WTC11 (cell line): ENCODE measurements at regions not wholly inside any gene's neighbourhood (a gene's known extent, or its start where the extent isn't known, plus 50 kb on each side); places are given as distances from the start of the nearest gene placed in this dataset.

Source experiments
- ATAC-seq: fragments of 200-7000 bp; cut with Tn5 transposase; 2 replicates; pipeline ENCODE4 v1.10.0; 2021; ENCODE audit warnings: mild to moderate bottlenecking, moderate library complexity
- CTCF ChIA-PET: fragments of 300-600 bp; sonication (Branson Sonifier 250); formaldehyde crosslinking; loops from one replicate; lab custom pipeline; 2021; ENCODE audit warnings: antibody characterized with exemption; lab: Charles Lee
- POLR2A ChIA-PET: fragments of 350-600 bp; sonication (Branson Sonifier 250); formaldehyde crosslinking; loops from one replicate; lab custom pipeline; 2021; ENCODE audit warnings: antibody characterized with exemption; lab: Charles Lee
- DNase-seq: peaks from one replicate; pipeline ENCODE4 v3.0.0; 2021; ENCODE audit warnings: low spot score
- H3K27ac Mint-ChIP-seq: 2 replicates; pipeline ENCODE4 v1.8.0; 2021; ENCODE audit warnings: mixed read lengths
- H3K27me3 Mint-ChIP-seq: 2 replicates; pipeline ENCODE4 v1.8.0; 2021; ENCODE audit warnings: low read depth, mild to moderate bottlenecking, moderate library complexity, mixed read lengths
- H3K36me3 Mint-ChIP-seq: 2 replicates; pipeline ENCODE4 v1.8.0; 2021; ENCODE audit warnings: mixed read lengths
- H3K4me1 Mint-ChIP-seq: 2 replicates; pipeline ENCODE4 v1.8.0; 2022; ENCODE audit warnings: mixed read lengths
- H3K4me3 Mint-ChIP-seq: 2 replicates; pipeline ENCODE4 v1.8.0; 2021; ENCODE audit warnings: mild to moderate bottlenecking, moderate library complexity, mixed read lengths
- H3K9me3 Mint-ChIP-seq: 2 replicates; pipeline ENCODE4 v1.8.0; 2021; ENCODE audit warnings: mixed read lengths
- ATF1 ChIP-seq: sonication (generic); formaldehyde crosslinking; IDR thresholded peaks from 2 replicates; pipeline ENCODE4 v1.8.1; 2023; ENCODE audit warnings: mild to moderate bottlenecking, moderate library complexity, missing genetic modification reagents
- CBFB ChIP-seq: sonication (generic); formaldehyde crosslinking; IDR thresholded peaks from 2 replicates; pipeline ENCODE4 v1.8.1; 2022; ENCODE audit warnings: mild to moderate bottlenecking, low read depth, missing genetic modification reagents
- ESRRA ChIP-seq: sonication (generic); formaldehyde crosslinking; IDR thresholded peaks from 2 replicates; pipeline ENCODE4 v1.8.1; 2022; ENCODE audit warnings: mild to moderate bottlenecking, missing genetic modification reagents, borderline replicate concordance
- ETV6 ChIP-seq: sonication (generic); formaldehyde crosslinking; IDR thresholded peaks from 2 replicates; pipeline ENCODE4 v1.8.1; 2022; ENCODE audit warnings: mild to moderate bottlenecking, missing genetic modification reagents
- FOXJ3 ChIP-seq: sonication (generic); formaldehyde crosslinking; IDR thresholded peaks from 2 replicates; pipeline ENCODE4 v1.9.0; 2021; ENCODE audit warnings: missing genetic modification reagents, mild to moderate bottlenecking, borderline replicate concordance
- JAZF1 ChIP-seq: fragments of 250-450 bp; sonication (Bioruptor Pico); IDR thresholded peaks from 2 replicates; pipeline ENCODE4 v1.9.0; 2021; ENCODE audit warnings: moderate library complexity, mild to moderate bottlenecking, inconsistent platforms
- MXD4 ChIP-seq: fragments of 250-450 bp; sonication (Bioruptor Pico); IDR thresholded peaks from 2 replicates; pipeline ENCODE4 v1.8.0; 2021; ENCODE audit warnings: mild to moderate bottlenecking, moderate library complexity, borderline replicate concordance
- MYBL2 ChIP-seq: sonication (generic); formaldehyde crosslinking; IDR thresholded peaks from 2 replicates; pipeline ENCODE4 v1.8.1; 2023; ENCODE audit warnings: mild to moderate bottlenecking, moderate library complexity, missing genetic modification reagents
- NR2C2 ChIP-seq: sonication (generic); formaldehyde crosslinking; IDR thresholded peaks from 2 replicates; pipeline ENCODE4 v1.8.0; 2022; ENCODE audit warnings: mild to moderate bottlenecking, missing genetic modification reagents
- ZNF416 ChIP-seq: fragments of 250-450 bp; sonication (Bioruptor Pico); IDR thresholded peaks from 2 replicates; pipeline ENCODE4 v1.9.0; 2021; ENCODE audit warnings: mild to moderate bottlenecking, inconsistent platforms
- TF ChIP-seq, protein P1 (sequence below): sonication (generic); formaldehyde crosslinking; IDR thresholded peaks from 2 replicates; pipeline ENCODE4 v1.8.0; 2022; ENCODE audit warnings: missing genetic modification reagents
- TF ChIP-seq, protein P2 (sequence below): fragments of 250-450 bp; sonication (Bioruptor Pico); IDR thresholded peaks from 2 replicates; pipeline ENCODE4 v2.1.2; 2022; ENCODE audit warnings: mild to moderate bottlenecking, moderate library complexity
- TF ChIP-seq, protein P3 (sequence below): sonication (generic); formaldehyde crosslinking; IDR thresholded peaks from 2 replicates; pipeline ENCODE4 v1.8.0; 2022; ENCODE audit warnings: mild to moderate bottlenecking, missing genetic modification reagents
- TF ChIP-seq, protein P4 (sequence below): fragments of 250-450 bp; sonication (Bioruptor Pico); IDR thresholded peaks from 2 replicates; pipeline ENCODE4 v1.9.0; 2021; ENCODE audit warnings: mild to moderate bottlenecking
- TF ChIP-seq, protein P5 (sequence below): fragments of 250-450 bp; sonication (Bioruptor Pico); IDR thresholded peaks from 2 replicates; pipeline ENCODE4 v1.8.0; 2021; ENCODE audit warnings: mild to moderate bottlenecking
- TF ChIP-seq, protein P6 (sequence below): sonication (generic); formaldehyde crosslinking; IDR thresholded peaks from 2 replicates; pipeline ENCODE4 v1.8.1; 2023; ENCODE audit warnings: mild to moderate bottlenecking, missing genetic modification reagents, moderate library complexity
- TF ChIP-seq, protein P7 (sequence below): sonication (generic); formaldehyde crosslinking; IDR thresholded peaks from 2 replicates; pipeline ENCODE4 v1.8.1; 2023; ENCODE audit warnings: mild to moderate bottlenecking, missing genetic modification reagents, borderline replicate concordance
- TF ChIP-seq, protein P8 (sequence below): sonication (generic); formaldehyde crosslinking; conservative IDR thresholded peaks from 2 replicates; pipeline ENCODE4 v1.8.1; 2022; ENCODE audit warnings: mild to moderate bottlenecking, missing genetic modification reagents
- TF ChIP-seq, protein P9 (sequence below): sonication (generic); formaldehyde crosslinking; IDR thresholded peaks from 2 replicates; pipeline ENCODE4 v1.8.1; 2023; ENCODE audit warnings: mild to moderate bottlenecking, missing genetic modification reagents, moderate library complexity

DNA sequence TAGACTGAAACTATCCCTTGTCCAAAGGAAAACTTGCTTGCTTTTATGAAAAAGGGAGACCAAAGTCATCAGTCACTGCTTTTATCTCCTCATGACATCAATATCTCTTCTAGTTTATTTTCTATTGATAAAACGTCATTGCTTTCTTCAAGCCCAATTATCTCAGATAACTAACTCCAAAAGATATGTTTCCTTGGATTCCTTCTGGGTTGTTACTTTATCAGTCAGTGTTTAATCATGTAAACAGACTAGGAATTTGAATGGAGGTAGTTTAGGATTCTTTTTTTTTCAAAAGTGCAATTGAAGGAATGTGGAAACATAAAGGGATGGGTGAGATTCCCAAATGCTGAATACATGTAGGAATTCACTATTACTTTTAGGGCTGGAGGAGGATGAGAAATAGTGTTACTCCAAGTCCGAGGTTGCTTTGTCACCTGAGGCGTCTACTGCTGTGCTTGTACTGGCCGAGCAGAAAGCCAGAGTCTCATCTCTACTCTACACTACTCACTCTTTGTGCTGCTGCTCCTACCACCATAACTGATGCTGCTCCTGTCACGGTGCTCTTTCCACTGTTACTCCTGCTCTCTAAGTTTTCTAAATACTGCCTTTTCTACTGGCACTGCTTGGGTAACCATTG is 1697.1 kb upstream of the NUDT12 start (continued):
- TF ChIP-seq, protein P1, sequence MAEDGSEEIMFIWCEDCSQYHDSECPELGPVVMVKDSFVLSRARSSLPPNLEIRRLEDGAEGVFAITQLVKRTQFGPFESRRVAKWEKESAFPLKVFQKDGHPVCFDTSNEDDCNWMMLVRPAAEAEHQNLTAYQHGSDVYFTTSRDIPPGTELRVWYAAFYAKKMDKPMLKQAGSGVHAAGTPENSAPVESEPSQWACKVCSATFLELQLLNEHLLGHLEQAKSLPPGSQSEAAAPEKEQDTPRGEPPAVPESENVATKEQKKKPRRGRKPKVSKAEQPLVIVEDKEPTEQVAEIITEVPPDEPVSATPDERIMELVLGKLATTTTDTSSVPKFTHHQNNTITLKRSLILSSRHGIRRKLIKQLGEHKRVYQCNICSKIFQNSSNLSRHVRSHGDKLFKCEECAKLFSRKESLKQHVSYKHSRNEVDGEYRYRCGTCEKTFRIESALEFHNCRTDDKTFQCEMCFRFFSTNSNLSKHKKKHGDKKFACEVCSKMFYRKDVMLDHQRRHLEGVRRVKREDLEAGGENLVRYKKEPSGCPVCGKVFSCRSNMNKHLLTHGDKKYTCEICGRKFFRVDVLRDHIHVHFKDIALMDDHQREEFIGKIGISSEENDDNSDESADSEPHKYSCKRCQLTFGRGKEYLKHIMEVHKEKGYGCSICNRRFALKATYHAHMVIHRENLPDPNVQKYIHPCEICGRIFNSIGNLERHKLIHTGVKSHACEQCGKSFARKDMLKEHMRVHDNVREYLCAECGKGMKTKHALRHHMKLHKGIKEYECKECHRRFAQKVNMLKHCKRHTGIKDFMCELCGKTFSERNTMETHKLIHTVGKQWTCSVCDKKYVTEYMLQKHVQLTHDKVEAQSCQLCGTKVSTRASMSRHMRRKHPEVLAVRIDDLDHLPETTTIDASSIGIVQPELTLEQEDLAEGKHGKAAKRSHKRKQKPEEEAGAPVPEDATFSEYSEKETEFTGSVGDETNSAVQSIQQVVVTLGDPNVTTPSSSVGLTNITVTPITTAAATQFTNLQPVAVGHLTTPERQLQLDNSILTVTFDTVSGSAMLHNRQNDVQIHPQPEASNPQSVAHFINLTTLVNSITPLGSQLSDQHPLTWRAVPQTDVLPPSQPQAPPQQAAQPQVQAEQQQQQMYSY (CRISPR knock-in tag) = no peak
- TF ChIP-seq, protein P2, sequence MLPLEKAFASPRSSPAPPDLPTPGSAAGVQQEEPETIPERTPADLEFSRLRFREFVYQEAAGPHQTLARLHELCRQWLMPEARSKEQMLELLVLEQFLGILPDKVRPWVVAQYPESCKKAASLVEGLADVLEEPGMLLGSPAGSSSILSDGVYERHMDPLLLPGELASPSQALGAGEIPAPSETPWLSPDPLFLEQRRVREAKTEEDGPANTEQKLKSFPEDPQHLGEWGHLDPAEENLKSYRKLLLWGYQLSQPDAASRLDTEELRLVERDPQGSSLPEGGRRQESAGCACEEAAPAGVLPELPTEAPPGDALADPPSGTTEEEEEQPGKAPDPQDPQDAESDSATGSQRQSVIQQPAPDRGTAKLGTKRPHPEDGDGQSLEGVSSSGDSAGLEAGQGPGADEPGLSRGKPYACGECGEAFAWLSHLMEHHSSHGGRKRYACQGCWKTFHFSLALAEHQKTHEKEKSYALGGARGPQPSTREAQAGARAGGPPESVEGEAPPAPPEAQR = no peak
- TF ChIP-seq CBFB (CRISPR knock-in tag) (no peak), ATF1 (CRISPR knock-in tag) (no peak), MXD4 (CRISPR knock-in tag) (no peak)
- TF ChIP-seq, protein P3, sequence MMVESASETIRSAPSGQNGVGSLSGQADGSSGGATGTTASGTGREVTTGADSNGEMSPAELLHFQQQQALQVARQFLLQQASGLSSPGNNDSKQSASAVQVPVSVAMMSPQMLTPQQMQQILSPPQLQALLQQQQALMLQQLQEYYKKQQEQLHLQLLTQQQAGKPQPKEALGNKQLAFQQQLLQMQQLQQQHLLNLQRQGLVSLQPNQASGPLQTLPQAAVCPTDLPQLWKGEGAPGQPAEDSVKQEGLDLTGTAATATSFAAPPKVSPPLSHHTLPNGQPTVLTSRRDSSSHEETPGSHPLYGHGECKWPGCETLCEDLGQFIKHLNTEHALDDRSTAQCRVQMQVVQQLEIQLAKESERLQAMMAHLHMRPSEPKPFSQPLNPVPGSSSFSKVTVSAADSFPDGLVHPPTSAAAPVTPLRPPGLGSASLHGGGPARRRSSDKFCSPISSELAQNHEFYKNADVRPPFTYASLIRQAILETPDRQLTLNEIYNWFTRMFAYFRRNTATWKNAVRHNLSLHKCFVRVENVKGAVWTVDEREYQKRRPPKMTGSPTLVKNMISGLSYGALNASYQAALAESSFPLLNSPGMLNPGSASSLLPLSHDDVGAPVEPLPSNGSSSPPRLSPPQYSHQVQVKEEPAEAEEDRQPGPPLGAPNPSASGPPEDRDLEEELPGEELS (CRISPR knock-in tag) = no peak
- TF ChIP-seq, protein P4, sequence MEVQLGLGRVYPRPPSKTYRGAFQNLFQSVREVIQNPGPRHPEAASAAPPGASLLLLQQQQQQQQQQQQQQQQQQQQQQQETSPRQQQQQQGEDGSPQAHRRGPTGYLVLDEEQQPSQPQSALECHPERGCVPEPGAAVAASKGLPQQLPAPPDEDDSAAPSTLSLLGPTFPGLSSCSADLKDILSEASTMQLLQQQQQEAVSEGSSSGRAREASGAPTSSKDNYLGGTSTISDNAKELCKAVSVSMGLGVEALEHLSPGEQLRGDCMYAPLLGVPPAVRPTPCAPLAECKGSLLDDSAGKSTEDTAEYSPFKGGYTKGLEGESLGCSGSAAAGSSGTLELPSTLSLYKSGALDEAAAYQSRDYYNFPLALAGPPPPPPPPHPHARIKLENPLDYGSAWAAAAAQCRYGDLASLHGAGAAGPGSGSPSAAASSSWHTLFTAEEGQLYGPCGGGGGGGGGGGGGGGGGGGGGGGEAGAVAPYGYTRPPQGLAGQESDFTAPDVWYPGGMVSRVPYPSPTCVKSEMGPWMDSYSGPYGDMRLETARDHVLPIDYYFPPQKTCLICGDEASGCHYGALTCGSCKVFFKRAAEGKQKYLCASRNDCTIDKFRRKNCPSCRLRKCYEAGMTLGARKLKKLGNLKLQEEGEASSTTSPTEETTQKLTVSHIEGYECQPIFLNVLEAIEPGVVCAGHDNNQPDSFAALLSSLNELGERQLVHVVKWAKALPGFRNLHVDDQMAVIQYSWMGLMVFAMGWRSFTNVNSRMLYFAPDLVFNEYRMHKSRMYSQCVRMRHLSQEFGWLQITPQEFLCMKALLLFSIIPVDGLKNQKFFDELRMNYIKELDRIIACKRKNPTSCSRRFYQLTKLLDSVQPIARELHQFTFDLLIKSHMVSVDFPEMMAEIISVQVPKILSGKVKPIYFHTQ (CRISPR knock-in tag) = no peak
- TF ChIP-seq, protein P5, sequence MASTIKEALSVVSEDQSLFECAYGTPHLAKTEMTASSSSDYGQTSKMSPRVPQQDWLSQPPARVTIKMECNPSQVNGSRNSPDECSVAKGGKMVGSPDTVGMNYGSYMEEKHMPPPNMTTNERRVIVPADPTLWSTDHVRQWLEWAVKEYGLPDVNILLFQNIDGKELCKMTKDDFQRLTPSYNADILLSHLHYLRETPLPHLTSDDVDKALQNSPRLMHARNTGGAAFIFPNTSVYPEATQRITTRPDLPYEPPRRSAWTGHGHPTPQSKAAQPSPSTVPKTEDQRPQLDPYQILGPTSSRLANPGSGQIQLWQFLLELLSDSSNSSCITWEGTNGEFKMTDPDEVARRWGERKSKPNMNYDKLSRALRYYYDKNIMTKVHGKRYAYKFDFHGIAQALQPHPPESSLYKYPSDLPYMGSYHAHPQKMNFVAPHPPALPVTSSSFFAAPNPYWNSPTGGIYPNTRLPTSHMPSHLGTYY = no peak

DNA sequence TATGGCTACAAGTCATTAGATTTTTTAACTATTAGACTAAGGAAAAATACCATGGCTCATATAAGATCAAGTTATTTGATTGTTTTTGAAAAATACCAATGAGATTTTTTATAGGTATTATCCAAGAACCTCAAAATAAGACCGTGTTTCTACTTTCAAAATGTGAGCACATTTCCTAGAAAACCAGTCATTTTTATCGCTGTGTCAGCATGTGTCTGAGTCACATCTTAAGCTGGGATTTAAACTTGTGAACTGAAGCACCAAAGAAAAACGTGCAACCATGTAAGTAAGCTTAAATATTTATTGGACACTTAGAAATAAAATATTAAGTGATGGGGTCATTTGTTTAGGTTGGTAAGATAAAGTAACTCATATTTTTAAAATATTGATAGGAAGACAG is 1676.0 kb upstream of the NUDT12 start:
- no peak for DNase-seq
- Mint-ChIP-seq H3K36me3 (no peaks in the 10 kb centered on the region), H3K9me3 (no peaks in the 10 kb centered on the region), H3K4me3 (no peak overlapping the region), H3K27ac (no peak overlapping the region), H3K27me3 (no peaks in the 10 kb centered on the region), H3K4me1 (no peaks in the 10 kb centered on the region)
- ChIA-PET CTCF (no interaction called here), POLR2A (no interaction called here)
- ATAC-seq = no peak
- TF ChIP-seq ETV6 = no peak
- TF ChIP-seq, protein P6, sequence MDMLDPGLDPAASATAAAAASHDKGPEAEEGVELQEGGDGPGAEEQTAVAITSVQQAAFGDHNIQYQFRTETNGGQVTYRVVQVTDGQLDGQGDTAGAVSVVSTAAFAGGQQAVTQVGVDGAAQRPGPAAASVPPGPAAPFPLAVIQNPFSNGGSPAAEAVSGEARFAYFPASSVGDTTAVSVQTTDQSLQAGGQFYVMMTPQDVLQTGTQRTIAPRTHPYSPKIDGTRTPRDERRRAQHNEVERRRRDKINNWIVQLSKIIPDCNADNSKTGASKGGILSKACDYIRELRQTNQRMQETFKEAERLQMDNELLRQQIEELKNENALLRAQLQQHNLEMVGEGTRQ (CRISPR knock-in tag) = no peak
- TF ChIP-seq MYBL2 = no peak
- TF ChIP-seq, protein P7, sequence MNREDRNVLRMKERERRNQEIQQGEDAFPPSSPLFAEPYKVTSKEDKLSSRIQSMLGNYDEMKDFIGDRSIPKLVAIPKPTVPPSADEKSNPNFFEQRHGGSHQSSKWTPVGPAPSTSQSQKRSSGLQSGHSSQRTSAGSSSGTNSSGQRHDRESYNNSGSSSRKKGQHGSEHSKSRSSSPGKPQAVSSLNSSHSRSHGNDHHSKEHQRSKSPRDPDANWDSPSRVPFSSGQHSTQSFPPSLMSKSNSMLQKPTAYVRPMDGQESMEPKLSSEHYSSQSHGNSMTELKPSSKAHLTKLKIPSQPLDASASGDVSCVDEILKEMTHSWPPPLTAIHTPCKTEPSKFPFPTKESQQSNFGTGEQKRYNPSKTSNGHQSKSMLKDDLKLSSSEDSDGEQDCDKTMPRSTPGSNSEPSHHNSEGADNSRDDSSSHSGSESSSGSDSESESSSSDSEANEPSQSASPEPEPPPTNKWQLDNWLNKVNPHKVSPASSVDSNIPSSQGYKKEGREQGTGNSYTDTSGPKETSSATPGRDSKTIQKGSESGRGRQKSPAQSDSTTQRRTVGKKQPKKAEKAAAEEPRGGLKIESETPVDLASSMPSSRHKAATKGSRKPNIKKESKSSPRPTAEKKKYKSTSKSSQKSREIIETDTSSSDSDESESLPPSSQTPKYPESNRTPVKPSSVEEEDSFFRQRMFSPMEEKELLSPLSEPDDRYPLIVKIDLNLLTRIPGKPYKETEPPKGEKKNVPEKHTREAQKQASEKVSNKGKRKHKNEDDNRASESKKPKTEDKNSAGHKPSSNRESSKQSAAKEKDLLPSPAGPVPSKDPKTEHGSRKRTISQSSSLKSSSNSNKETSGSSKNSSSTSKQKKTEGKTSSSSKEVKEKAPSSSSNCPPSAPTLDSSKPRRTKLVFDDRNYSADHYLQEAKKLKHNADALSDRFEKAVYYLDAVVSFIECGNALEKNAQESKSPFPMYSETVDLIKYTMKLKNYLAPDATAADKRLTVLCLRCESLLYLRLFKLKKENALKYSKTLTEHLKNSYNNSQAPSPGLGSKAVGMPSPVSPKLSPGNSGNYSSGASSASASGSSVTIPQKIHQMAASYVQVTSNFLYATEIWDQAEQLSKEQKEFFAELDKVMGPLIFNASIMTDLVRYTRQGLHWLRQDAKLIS = no peak
- no peak for TF ChIP-seq JAZF1 (CRISPR knock-in tag)
- TF ChIP-seq, protein P8, sequence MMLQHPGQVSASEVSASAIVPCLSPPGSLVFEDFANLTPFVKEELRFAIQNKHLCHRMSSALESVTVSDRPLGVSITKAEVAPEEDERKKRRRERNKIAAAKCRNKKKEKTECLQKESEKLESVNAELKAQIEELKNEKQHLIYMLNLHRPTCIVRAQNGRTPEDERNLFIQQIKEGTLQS (CRISPR knock-in tag) = no peak
- no peak for TF ChIP-seq ESRRA (CRISPR knock-in tag)
- TF ChIP-seq, protein P9, sequence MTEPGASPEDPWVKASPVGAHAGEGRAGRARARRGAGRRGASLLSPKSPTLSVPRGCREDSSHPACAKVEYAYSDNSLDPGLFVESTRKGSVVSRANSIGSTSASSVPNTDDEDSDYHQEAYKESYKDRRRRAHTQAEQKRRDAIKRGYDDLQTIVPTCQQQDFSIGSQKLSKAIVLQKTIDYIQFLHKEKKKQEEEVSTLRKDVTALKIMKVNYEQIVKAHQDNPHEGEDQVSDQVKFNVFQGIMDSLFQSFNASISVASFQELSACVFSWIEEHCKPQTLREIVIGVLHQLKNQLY (CRISPR knock-in tag) = no peak
- no peak for TF ChIP-seq NR2C2 (CRISPR knock-in tag)
- TF ChIP-seq FOXJ3 (CRISPR knock-in tag) = no peak
- TF ChIP-seq ZNF416 = no peak
